AG10803 (cell line): ENCODE measurements at regions not wholly inside any gene's neighbourhood (a gene's known extent, or its start where the extent isn't known, plus 50 kb on each side); places are given as distances from the start of the nearest gene placed in this dataset.
"Not testable (repeated sequence)": the region's sequence is repeated elsewhere in the genome, so short reads cannot be mapped to it uniquely, and the experiment has no call there.

ENCODE experiments used
- DNase-seq: peaks from one replicate; pipeline ENCODE4 v3.0.0; 2010; ENCODE audit warnings: low read depth
- H3K4me3 ChIP-seq: 2 replicates; pipeline ENCODE4 v1.5.1; 2011; ENCODE audit warnings: mild to moderate bottlenecking, low read length, control low read depth
- TF ChIP-seq, protein P1 (sequence below): conservative IDR thresholded peaks from 2 replicates; pipeline ENCODE4 v1.5.1; 2011; ENCODE audit warnings: mild to moderate bottlenecking, low read length, control low read depth, inconsistent platforms

DNA sequence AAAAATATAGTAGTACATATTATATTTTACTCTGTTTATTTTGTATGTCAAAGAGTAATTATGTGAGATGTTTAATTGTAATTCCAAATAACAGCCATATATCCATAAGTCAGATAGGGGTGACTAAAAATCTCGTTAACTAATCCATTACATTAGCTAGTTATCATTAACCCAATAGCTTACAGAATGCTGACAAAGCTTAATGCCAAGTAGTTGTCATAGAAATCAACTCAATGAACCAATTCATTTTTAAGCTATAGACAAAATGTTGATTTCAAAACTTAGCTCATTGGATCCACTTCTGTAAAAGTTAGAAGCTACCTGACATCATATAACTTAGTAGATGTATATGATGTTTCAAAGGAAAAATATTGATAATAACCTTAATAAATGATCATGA is 206.7 kb upstream of the SLITRK1 start:
- TF ChIP-seq, protein P1, sequence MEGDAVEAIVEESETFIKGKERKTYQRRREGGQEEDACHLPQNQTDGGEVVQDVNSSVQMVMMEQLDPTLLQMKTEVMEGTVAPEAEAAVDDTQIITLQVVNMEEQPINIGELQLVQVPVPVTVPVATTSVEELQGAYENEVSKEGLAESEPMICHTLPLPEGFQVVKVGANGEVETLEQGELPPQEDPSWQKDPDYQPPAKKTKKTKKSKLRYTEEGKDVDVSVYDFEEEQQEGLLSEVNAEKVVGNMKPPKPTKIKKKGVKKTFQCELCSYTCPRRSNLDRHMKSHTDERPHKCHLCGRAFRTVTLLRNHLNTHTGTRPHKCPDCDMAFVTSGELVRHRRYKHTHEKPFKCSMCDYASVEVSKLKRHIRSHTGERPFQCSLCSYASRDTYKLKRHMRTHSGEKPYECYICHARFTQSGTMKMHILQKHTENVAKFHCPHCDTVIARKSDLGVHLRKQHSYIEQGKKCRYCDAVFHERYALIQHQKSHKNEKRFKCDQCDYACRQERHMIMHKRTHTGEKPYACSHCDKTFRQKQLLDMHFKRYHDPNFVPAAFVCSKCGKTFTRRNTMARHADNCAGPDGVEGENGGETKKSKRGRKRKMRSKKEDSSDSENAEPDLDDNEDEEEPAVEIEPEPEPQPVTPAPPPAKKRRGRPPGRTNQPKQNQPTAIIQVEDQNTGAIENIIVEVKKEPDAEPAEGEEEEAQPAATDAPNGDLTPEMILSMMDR = no peak
- H3K4me3 ChIP-seq = no peak overlapping the region
- no peak for DNase-seq

DNA sequence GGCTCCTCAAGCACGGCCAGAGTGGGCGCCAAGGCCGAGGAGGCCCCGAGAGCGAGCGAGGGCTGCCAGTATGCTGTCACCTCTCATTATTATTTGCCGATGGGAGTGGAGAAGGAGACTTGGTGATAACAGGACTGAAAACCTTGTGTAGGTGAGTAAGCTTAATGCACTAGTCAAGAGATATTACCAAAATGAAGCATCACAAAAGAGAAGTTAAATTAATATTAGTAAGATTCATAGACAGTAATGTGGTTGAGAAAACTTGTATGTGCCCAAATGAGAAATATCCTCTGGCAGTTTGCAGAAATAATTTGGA is 204.5 kb upstream of the SLITRK1 start:
- no peak overlapping the region for H3K4me3 ChIP-seq
- DNase-seq = no peak
- TF ChIP-seq, protein P1 = no peak

DNA sequence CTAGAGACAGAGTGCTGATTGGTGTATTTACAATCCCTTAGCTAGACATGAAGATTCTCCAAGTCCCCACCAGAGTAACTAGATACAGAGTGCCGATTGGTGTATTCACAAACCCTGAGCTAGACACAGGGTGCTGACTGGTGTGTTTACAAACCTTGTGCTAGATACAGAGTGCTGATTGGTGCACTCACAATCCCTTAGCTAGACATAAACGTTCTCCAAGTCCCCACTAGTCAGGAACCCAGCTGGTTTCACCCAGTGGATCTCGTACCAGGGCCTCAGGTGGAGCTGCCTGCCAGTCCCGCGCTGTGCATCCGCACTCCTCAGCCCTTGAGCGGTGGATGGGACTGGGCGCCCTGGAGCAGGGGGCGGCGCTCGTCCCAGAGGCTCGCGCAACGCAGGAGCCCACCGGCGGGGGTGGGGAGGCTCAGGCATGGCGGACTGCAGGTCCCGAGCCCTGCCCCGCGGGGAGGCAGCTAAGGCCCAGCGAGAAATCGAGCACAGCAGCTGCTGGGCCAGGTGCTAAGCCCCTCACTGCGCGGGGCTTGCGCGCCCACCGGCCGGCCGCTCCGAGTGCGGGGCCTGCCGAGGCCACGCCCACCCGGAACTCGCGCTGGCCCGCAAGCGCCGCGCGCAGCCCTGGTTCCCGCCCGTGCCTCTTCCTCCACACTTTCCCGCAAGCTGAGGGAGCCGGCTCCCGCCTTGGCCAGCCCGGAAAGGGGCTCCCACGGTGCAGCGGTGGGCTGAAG is 204.0 kb upstream of the SLITRK1 start:
- H3K4me3 ChIP-seq, DNase-seq: not testable (repeated sequence)

DNA sequence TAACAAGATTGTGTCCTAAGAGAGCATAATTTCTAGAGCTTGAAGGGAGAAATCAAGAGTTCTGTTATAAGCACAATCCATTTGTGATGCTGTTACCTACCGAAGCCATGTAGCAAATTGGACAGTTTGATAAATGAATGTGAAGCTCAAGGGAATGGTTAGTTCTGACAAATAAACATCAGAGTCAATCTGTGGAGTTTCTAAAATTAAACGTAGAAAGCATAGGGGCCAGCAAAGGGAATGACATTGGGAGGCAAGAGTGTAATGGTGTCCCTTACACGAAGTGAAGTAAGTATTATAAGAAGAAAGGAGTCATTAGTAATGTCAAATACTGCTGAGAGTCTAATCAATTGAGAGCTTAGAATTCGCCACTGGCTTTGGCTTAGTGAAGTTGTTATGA is 200.2 kb upstream of the SLITRK1 start:
- TF ChIP-seq, protein P1 = no peak
- no peak overlapping the region for H3K4me3 ChIP-seq
- no peak for DNase-seq

DNA sequence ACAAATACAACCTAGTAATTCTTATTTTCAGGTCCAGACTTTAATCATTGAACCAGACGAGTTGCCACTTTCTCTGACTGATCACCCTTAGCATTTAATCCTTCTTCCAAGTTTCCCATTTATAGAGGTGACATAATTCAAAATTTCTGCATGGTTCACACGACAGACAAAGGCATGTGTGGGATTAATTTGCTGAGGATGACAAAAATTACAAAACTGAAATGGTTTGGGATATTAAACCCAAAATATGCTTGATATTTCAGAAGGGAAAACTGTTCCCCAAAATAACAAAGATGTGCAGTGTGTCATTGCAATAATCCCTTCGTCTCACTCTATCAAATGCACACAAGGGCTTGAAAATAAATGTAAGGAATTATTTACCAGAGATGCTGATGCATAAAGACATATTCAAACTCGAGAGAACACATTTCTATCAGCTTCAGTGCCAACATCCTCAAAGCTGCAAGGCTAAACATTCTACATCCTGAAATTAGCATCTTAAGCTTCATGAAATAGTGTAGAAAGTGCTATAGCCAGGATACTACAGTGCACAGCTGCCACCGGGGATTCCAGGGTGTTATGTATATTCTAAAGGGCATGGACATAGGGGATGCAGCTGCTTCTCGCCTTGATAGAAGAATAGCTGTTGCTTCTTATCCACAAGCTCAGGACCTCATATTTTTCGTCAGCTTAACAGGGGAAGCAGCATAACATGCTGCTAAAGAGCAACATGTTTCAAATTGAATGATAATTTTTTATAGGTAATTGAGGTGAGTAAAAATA is 198.7 kb upstream of the SLITRK1 start:
- H3K4me3 ChIP-seq = no peak overlapping the region
- DNase-seq = no peak
- TF ChIP-seq, protein P1 = no peak

DNA sequence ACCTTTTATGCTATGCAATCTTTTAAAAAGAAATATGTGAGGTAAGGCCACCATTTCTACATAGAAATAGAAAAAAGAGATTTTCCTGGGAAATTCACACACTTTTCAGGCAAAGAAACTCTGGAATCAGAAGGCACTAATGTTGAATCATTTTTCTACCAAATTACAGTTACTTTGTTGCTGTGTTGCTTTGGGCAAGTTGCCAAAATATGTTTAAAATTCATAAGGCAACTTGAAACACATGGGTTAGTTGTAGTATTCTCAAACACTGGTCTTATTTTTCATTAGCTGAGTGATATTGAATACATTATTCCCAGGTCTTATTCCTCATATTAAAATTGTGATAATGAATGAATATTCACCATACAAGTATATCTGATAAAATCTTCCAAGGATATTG is 195.0 kb upstream of the SLITRK1 start:
- no peak overlapping the region for H3K4me3 ChIP-seq
- TF ChIP-seq, protein P1 = no peak
- DNase-seq = no peak

DNA sequence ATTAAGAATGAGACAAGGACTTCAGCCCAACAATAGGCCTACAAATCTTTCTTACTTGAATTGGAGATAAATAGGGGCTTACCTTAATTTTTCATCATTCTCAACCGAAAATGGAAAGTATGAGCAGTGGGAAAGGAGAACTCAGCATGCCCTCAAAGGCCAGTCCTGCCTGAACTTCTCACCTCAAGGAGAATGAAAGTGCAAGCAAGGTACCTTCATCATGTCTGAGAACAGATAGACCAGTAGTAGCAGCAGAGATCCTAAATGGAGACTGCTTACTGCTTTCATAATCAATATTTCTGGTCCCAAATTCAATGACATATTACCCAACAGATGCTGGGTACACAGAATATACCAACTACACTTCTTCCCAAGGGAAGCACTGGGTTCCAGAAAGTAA is 194.0 kb upstream of the SLITRK1 start:
- no peak overlapping the region for H3K4me3 ChIP-seq
- TF ChIP-seq, protein P1 = no peak
- DNase-seq = no peak
